ENCODE measurements at regions not wholly inside any gene's neighbourhood (a gene's known extent, or its start where the extent isn't known, plus 50 kb on each side); places are given as distances from the start of the nearest gene placed in this dataset.

DNA sequence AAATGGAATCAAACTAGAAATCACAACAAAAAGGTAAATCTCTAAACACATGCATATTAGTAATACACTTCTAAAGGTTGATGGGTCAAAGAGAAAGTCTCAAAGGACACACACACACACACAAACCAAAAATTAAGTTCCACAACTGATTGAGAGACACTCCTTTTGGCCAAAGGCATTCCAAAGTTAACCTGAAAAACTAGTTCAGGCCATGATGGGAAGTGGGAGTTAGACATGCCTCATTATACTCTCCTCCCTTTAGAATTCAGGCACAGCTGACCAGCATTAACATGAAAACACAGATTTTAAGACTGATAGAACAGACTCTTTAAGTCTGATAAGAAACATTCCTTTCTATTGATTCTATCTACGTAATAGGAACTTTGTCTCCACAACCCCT is 332.4 kb upstream of the IGFBP3 start:
- DNase-seq (ENCODE audit: low read depth in 2 of 2) = no peak

DNA sequence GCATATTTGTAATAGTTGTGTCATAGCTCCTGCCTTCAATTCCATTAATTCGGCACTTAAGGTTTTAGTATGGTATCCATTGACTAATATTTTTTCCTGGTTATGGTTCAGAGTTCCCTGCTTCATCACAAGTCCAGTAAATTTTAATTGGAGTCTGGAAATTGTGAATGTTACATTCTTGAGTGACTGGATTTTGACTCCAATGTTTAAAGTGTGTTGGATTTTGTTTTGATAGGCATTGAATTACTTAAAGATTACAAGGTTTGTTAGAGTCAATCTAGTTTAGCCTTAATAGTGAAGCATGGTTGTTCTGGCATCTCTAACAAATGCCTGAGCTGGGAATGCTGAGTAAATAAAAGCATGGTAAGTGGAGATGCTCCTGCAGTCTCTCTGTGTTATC is 326.6 kb upstream of the IGFBP3 start:
- DNase-seq (ENCODE audit: low read depth in 2 of 2) = no peak

DNA sequence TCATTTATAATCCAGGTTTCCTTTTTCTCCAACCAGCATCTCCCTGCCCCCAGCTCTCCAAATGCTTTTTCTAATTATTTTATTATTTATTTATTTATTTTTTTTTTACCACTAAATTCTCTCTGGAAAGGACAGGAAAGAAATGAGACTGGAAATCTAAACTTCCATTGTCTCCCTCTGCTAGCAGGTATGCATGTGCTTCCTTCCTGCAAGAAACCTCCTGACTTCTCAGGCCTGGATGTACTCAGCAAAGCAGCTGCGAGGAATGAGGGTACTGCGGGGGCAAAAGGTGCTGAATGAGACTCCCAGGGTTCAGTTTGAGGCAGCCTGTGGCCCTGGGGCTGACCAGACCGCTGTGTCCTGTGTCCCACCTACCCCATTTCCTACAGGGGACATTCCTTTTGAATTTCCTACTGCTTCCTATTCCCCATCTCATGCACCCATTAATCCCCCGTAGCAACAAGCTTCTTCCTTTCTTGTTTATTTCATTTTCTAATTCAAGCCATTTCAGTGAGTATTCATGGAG is 324.6 kb upstream of the IGFBP3 start:
- no peak for DNase-seq (ENCODE audit: low read depth in 2 of 2)

DNA sequence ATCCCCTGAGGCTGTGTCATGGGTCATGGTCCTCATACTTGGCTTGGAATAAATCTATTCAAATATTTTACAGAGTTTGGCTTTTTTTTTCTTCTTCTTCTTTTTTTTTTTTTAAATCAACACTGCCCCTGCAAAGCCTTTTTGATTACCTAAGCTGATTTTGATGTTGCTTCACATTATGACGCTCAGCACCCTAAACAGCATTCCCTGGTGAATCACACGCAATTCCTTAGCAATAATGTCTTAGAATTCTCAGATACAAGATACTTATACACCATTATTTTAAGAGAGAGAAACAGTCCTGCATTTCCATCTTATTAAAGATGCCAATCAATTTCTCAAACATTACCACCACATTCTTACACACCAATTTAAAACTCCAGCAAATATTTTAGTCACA is 323.7 kb upstream of the IGFBP3 start:
- peak; percentile 14 to 29 for DNase-seq (ENCODE audit: low read depth in 2 of 2)

DNA sequence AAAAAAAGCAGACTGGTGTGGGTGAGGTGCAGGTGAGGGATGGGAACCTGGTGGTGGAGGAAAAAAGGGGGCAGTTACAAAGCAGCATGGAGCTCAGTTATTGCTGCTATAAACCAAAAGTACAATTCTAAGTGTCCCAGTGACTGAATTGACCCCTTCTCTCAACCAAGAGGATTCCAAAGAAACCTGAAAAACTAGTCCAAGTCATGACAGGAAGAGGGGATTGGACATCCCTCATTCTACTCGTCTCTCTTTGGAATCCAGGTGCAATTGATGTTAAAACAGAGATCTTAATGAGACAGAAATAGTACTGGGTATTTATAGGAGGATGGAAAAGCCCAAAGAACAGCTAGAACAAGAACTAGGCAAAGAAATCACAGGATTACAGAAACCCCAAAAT is 322.3 kb upstream of the IGFBP3 start:
- DNase-seq (ENCODE audit: low read depth in 2 of 2) = no peak

DNA sequence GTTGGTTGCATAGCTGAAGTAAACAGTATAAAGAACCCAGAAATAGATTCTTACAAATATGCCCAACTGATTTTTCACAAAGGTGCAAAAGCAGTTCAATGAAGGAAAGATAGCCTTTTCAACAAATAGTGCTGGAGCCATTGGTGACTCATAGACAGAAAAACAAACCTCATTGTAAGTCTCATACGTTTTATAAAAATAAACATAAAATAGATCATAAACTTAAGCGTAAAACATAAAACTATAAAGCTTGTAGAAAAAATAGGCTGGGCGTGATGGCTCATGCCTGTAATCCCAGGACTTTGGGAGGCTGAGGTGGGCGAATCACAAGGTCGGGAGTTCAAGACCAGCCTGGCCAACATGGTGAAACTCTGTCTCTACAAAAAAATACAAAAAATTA is 318.8 kb upstream of the IGFBP3 start:
- no peak for DNase-seq (ENCODE audit: low read depth in 2 of 2)

DNA sequence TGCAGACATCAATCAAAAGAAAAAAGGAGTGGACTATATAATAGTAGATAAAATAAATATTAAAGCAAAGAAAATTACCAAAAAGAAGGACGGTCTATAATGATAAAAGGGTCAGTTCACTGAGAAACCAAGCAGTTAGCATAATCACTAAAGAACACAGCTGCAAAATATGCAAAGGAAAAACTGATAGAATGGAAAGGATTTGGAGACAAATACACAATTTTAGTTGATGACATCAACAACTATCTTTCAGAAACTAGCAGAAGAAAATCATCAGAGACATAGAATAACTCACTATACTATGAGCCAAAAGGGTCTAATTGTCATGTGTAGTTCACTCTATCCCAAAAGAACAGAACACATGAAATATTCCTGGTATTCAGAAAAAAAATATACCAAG is 316.4 kb upstream of the IGFBP3 start:
- no peak for DNase-seq (ENCODE audit: low read depth in 2 of 2)

DNA sequence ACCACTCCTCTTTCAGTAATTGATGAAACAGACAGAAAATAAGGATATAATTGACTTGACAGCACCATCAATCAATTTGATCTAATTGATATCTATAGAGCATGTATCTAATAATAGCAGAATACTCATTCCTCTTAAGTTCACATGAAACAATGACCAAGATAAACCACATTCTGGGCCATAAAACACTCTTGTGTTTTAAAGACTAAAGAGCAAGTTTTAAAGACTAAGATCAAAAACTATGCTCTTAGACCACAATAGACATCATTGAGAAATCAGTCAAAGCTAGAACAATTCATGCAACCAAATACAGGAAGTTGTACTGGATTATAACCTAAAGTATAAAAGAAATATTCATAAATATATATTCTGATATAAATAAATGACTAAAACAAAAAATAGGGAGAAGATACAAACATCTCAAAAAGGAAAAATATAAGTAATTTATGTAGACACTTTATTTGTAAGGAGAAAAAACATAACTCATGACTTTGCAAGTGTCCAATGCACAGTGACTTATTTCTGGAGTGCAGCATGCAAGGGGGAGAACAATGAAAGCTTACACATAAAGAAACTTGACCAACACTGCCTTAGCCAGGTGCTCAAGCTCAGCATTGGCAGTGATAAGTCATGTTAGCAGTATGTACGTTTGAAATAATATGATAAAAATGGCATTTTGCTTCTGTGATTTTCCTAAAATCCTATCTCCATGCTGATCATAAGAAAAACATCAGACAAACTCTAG is 312.7 kb upstream of the IGFBP3 start:
- no peak for DNase-seq (ENCODE audit: low read depth in 2 of 2)

DNA sequence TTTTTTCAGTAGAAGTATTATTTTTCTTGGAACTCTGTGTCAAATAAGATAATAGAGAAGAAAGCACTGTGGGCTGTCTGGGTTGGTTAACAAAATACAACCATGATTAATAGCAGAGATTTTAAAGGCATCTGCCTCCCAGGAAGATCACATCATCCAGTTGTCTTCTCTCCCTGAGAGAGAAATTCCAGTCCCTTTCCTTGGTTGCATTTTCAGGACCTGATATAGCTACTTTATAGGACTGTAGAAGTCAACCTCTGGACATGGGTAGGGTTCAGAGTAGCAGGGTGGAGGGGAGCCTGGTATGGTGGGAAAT is 309.9 kb upstream of the IGFBP3 start:
- peak in 1 of 2 experiments; percentile 26 for DNase-seq (ENCODE audit: low read depth in 2 of 2)

DNA sequence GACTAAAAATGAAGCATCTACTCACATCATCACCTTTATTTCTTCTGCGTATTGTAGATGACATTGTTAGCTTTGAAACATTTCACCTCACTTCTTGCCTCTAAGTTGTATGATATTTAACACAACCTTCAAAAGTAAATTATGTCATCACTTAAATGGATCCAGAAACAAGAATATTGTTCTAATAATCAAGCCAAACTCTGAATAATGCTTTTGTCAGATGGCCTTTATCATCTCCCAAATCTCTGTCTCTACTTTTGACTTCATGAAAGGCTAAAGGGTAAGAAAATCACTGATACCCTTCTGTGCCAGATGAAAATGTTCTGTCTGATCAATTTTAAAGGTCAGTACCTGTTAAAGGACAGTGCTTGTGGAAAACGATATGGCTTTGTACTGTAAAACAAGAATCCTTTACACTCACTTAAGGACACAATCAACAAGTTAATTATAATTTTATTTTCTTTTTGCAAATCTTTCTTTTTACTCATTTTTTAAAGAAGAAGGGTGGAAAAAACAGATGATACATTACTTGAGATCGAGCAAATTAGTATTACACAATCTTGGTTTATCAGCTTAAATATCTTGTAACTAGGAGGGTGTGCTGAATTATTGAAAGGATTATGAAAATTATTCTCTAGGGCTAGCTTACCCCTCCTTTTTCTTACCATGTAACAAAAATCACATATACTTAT is 309.4 kb upstream of the IGFBP3 start:
- DNase-seq (ENCODE audit: low read depth in 2 of 2) = no peak

DNA sequence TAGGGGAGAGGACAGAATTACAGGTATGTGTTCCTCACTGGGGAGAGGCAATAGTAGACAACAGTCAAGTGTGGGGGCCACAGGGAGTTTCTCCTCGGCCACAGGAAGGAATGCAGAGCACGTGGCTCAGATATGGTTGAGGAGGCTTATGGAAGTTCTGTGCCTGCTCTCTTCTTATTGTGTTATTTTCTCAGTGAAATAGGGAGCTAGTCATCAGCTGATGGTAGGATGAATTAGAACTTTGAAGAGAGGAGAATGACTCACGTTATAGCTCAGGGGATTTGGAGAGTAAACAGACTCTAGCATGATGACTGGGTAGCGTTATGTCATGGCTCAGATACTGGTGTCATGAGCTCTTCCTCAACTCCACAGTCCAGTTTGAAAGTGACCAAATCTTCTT is 308.3 kb upstream of the IGFBP3 start:
- peak; percentile 59 to 65 for DNase-seq (ENCODE audit: low read depth in 2 of 2)

DNA sequence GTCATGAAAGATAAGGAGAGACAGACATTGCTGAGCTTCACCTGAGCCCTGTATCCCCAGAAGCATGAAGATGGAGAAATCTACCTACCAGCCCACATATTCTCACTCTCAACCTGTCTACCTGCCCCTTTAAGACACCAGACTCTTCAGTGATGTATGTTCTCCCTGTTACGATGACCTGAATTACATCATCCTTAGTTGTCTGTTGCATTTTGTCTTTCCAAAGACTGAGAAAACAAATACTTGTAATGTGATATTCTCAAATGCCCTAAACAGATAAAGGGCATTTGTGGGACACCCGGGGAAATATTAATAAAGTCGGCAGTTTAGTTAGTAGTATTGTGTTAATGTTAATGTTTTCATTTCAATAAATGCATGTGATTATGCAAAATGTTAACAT is 305.8 kb upstream of the IGFBP3 start:
- no peak for DNase-seq (ENCODE audit: low read depth in 2 of 2)

DNA sequence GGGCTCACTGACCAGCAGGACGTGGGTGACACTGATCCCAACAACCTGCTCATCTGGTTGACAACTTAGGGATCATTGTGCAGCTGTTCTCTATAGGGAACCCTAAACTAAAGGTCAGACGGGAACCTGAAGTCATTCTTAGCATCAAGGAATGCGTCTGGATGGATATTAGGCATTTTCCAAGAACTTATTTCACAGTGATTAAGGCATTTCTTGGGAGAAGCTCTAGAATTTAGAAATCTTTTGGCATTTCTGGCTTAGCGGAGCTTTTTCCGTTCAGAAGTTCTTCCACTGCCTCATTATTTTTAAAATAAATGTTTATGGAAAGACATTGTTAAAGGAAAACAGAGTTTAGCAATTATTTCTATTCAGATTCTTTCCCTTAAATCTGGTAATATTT is 303.3 kb upstream of the IGFBP3 start:
- DNase-seq (ENCODE audit: low read depth in 2 of 2) = no peak

DNA sequence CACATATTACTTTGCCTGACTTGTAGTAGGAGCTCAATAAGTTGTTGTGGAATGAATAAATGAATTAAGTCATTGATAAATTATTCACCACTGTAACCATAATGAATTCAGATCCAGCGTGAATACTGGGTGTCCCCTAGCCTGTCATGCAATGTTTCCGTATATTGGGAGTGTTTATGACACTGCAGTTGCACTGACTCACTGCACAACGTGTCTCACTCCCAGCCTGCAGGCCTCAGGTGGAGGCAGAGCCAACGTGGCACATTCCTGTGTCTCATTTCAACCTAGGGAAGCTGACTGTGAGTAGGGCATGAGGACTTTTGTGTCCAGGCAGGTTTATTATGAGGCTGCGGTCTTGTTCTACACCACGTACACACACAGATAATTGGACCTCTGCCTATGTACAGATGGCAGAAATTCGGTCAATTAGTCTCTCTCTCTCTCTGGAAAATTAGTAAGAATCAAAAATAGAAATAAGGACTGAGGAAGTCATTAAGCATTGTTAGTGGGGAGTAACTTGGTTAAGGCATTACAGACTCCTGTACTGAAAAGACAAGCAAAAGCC is 299.1 kb upstream of the IGFBP3 start:
- DNase-seq (ENCODE audit: low read depth in 2 of 2) = no peak

DNA sequence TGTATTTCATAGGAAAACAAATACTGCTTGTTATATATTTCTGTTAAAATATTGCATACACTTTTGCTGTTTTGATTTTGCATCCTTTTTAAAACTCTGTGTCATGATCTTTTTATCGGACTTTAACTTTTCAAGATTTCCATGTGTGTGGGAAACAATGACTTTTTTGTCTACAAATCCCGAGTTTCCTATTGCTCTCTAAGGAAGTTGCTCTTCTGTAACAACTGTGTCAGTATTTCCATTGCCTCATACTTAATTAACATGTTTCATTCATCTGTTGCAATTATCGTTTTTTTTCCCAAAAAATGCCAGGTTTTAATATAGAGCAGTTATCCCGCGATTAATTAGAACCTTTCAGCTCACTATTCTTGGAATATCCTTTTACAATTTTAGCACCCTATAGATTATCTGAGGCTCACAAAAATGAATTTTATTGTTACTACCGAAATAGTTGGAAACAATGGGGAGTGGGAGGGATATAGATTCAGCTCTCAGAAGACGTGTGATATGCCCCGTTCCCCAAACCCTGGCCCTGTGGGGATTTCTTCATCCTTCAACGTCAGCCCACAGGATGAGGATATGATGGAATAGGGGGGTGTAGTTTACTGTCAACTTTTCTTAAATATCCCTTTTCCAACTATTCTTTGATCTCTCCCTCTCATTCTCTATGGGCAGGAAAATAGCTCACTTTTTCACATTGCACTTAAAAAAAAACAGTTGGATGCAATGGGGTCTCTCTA is 297.6 kb upstream of the IGFBP3 start:
- DNase-seq (ENCODE audit: low read depth in 2 of 2) = no peak

DNA sequence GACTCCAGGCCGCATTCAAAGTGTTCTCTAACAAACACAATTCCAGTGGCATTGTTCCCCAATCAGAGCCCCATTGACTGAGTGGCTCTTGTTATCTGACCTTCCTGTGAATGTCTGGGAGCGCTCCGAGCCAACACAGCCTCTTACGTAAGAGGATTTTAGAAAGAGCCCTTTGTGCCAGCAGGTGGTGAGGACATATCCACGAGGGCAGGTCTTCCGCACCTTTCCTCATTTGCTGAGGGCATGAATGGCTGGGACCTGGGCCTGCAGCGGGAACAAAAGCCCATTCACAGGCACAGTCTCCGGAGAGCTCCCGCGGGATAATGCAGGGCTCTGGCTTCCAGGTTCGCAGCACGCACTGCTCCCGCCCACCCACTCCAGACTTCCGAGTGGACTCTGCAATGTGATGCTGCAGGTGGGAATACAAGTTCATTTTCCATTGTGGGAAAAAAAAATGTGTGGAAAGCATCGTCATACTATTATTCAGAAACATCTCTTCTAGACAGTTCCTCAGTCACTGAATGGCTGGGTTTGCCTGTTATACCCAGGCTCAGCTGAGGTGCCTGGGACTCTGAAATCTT is 295.0 kb upstream of the IGFBP3 start:
- no peak for DNase-seq (ENCODE audit: low read depth in 2 of 2)

DNA sequence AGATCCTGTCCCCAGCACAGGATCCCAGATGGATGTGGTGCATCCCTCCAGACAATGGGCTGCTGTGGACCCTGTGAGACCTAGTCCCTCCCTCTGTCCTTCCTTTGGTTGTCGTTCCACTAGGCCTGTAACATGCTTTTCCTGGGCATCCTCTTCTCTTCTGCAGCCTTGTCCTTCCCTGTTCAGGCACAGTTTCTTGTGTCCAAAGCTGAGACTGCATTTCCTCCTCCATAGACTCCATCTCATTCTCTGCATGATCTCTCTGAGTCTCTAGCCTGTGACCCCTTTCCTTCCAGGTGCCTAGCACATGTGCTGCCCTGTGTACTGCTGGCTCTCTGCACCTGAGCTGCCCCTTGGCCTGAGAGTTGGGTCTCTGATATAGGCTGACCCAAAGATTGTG is 293.5 kb upstream of the IGFBP3 start:
- no peak for DNase-seq (ENCODE audit: low read depth in 2 of 2)

DNA sequence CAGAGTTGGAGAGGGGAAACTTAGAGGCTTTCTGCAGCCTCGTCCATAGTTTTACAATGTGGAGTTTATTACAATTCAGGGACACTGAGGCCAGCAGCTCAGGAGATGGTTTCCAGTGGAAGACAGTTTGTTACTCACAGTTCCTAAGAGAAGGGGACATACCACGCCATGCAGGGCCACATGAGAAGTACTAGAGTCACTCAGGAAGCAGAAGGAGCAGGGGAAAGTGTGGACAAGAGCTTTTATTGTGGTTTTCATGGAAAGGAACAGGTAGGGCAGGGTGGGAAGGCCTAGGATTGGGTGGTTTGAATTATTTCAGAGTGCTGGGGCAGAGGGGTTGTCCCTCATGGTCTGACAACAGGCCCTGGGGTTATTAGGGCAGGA is 292.1 kb upstream of the IGFBP3 start:
- no peak for DNase-seq (ENCODE audit: low read depth in 2 of 2)

DNA sequence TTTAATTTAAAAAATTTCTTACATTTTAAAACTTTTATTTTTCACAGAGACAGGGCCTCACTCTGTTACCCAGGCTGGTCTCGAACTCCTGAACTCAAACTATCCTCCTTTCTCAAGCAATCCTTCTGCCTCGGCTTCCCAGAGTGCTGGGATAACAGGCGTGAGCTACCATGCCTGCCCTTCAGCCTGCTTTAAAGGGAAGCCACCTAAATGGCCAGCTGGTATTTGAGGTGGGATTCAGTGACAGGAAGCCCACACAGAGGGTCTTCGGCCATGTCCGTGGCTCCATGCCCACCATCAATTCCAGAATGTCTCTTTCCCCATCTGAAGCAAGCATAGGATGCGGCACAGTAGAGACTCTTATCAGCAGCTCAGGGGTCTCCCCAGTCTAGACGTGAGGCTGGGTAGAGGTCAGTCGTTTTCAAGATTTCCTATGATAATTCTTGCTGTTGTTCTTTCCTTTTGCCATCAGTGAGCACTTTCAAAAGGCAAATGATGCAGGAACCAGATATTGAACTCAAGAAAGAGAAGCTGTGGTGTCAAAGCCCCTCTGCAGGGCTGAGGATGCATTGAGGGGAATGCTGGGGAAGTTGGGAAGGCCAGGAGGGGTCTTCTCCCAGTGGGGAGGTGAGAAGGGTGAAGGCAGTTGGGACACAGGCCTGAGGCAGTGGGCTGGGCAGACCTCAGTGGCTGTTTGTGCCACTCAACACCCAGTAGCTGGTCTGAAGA is 291.5 kb upstream of the IGFBP3 start:
- DNase-seq (ENCODE audit: low read depth in 2 of 2) = no peak

DNA sequence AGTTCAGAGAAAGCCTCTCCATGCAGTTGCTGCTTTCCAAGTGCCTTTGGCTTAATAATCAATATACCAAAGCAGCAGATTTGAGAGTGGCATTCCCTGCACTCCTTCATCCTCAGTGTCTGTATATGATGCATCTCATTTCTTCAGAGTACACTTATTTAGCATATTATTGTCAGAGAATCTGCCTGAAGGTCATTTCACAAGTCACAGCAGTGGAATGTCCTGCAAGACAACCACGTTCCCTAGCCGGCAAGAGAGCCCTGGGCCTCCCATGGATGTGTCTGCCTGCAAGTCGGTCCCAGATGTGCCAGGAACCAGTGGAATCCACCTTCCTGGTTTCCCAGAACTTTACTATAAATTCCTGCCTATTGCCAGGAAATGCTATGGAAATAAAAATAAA is 289.4 kb upstream of the IGFBP3 start:
- no peak for DNase-seq (ENCODE audit: low read depth in 2 of 2)

DNA sequence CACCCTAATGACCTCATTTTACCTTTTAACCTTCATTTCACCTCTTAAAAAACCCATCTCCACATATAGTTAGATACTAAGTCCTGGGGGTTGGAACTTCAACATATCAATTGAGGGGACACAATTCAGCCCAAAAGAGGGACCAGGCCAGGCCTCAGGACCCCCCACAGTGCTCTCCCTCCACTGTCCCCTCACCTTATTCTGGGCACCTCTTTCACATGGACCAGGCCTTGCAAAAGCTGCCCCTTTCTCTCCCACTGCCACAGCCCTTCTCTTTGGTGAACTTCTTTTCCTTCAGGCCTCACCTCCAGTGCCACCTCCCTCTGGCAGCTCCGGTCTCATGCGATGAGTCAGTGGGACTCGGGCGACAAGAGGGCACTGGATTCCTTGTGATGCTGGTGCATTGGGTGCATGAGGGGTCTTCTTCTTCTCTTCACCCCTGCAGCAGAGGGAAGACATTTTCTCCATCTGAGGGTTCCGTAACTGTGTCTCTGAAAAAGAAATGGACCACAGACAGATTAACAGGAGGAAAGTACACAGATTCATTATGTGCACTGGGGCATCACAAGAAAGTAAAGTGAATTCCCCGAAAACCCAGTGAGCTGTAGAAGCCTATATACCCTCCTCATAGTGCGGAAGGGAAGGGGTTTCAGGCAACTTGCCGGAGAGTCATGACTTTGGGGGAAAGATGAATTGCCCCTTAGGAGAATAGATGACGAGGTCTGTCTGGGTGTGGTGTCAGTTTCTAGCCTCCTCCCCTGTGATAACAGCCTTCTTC is 288.7 kb upstream of the IGFBP3 start:
- no peak for DNase-seq (ENCODE audit: low read depth in 2 of 2)
